Activated CD8-positive, alpha-beta memory T cell treated with anti-CD3 and anti-CD28 coated beads for 1 hour (primary cell): ENCODE measurements at regions not wholly inside any gene's neighbourhood (a gene's known extent, or its start where the extent isn't known, plus 50 kb on each side); places are given as distances from the start of the nearest gene placed in this dataset.

Experiments used
- DNase-seq, 2 donors: peaks; one replicate each; pipeline ENCODE4 v3.0.0-alpha.2; 2020; ENCODE audit warnings: low read depth in 1 of 2; ENCODE audit errors: extremely low read depth in 1 of 2

DNA sequence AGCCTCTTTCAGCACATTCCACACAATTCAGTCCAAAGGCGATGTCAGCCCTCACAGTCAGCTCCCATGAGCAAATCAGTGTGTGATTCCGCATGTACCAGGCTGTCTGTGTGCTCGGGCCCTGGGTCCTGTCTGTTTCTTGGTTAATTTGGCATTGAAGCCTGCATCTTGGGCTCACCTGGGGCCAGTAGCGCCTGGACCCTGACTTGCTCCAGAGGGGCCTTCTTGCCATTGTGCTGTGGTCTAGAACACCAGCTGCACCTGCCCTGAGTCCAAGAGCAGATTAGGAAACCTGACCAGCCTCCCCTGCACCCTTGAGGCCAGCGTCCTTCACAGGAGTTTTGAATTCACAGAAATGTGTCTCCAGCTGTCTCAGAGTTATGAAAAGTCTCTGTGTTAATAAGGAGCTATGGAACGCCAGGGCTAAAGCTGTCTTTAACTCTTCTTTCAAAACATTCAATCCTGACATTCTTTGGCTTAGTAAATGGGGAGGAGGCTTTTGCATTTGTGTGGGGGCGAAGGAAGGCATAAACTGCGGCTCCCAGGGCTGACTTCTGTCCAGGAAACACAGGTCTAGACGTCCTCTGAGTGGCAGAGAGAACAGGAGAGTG is 102.2 kb downstream of the ARF6 start:
- DNase-seq: no peak

DNA sequence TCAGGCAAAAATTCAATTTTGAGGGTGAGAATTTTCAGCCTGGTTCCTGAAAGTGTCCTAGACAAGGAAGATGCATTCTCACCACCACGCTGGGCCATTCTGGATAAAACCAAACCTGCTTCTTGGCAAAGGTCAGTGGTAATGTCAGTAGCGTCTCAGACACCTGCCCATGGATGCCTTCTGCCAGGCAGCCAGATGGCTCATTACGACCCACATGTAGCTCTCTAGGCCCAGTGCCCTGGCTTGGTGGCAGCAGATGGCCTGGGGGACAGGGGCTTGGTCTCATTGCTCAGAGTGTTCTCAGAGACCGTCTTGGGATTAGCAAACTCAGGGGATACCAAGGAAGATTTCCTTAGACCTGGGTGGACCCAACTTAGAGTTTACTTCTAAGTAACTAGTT is 105.1 kb downstream of the ARF6 start:
- DNase-seq: no peak

DNA sequence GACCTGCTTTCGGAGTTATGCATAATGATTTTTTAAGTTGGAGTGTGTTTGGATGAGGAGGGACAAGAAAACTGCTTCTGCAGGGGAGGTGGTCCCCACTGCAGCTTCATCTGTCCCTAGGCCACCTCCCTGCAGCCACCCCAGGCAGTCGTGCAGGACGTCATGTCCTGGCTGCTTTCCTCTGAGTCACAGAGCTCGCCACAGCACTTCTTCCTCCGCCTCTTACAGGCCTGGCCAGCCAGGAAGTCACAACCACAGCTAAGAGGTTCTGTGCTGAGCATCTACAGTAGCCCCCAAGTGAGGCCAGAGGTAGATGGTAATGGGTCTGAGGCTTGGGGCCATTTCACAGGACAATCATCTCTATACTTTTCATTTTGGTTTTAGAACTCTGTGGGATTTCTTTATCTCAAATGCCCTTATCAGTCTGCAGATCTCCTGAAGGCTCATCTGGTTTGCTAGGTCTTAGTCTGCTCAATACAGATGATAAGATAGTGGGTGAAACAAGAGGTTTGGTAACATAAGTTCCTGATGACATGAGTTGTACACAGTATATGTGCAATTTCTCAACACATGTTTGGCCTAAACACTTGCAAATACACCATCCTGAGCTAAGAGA is 106.4 kb downstream of the ARF6 start:
- DNase-seq: peak; percentile 43 to 46

DNA sequence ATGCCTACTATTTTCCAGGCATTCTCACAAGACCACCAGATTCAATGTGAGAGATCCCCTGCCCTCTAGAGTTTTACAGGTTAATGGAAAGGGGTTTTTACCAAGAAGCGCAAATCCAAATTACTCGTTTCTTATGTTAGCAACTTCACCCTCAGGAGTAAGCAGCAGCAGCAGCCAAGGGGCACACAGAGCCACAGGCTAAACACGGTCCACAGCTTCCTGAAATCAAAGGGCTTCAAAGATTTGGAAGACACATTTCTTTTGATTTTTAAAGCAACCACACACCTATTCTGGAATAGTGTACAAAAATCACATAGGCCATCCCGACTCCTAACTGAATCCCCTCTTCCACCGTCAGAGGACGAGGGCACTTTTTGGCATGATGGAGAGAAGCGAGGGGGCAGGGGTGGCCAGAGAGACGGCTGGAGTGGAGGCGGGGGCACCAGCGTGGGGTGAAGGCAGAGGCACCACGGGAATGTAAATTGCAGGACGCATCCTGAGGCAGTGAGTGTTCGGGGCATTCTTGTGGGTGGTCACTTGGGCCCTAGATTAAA is 107.0 kb downstream of the ARF6 start:
- no peak for DNase-seq

DNA sequence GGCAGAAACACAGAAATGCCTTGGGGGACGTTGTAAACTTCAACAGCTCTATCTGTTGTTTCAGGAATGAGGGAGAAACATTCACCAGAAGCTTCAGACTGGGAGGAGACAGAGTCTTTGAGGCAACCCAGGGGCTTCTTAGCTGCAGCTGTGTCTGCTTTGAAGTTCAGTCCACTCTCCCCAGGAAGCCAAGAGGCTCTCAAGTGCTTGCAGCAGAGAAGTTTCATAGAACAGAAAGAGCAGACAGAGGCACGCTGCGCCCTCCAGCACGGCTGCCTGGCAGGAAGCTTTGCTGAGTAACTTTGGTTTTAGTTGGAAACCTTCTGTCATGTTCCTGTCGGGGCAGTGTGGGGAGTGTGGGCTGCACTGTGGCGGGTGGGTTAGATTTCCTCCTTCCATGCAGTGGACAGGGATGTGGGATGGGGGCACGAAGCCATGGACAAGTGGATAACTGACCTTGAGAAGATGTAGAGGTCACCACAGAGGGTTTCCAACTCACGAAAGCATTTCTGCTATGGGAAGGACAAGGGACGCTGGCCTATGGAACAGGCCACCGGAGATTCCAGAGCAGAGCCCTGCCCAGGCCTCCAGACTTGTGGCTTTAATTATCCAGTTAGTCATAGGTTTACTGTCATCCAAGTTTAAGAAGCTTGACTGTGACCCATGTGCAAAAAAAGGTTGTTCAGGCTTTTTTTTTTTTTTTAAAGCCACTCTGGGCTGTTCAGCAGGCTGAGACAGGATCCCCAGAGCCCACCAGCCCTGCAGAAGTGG is 107.7 kb downstream of the ARF6 start:
- peak; percentile 51 to 60 for DNase-seq

DNA sequence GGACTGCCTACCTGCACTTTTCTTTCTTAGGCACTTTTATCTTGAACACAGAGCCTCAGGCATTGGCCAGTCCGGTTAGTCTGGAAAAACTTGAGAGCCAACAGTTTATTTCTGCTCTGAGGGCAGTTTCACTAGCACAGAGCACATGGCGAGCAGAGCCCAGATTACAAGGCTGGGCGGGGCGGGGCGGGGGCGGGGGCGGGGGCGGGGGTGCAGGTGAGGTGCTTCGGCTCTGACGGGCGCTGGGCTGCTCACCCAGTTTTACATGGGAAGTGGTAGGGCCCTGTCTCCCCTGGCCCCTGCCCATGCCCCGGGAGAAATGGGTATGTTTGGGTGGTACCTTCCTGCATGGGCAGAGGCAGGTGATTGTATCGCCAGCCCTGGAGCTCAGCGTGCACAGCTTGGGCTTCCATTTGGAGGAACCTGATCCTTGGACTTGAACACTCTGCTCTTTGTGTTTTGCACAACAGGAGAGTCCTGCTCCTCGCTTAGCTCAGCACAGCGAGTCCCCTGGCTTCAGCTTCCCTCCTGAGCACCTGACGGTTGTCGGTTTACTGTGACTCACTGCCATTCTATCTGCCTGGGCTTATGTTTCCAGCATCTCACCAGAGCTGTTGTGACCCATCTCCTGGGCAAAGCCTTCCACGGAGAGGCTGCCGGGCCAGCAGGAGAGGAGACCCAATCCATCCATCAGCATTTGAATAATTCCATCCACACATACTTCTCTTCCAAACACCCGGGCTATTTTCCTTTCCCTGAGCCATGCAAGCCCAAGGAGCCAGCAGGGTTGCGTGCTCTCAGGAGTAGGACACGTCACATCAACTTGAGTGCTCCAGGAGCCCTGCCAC is 108.5 kb downstream of the ARF6 start:
- peak; percentile 44 to 55 for DNase-seq

DNA sequence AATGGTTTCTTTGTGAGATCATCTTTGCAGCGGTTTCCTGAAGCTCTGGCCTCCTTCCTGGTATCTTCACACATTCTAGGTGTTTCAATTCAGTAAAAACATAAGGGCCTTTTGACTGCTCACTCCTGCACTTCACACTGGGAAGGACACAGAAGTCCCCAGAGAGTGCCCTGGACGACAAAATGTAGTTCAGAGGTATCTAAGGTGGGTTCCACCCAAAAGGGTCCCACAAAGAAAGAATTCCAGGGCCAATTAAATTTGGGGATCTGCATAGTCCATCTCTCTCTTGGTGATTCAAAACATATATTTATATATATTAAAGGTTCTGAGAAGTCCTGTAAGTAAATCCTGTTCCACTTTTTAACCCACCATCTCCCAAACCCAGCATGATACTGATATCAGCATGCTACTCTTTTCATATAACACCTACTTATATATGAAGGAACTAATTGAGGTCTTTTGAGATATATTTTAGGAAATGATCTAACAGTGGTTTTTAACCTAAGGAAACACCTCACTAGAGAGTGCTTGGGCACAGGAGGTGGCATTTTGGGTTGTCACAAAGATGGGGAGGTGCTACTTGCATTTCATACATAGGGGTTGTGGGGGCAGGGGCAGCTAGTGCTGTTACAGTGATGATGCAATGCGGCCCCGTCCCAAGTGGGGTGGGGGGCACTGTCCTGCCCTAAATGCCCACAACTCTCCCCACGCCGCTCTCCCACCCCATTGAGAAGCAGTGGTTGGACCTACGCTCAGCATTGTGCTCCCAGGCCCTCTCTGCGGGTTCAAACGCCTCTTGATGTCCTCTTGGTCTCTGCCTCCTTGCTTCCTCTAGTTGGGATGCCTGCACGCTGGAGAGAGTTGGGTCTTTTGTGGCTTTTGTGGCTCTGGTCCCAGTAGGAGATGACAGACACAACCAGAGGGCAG is 109.4 kb downstream of the ARF6 start:
- peak; percentile 29 to 46 for DNase-seq

DNA sequence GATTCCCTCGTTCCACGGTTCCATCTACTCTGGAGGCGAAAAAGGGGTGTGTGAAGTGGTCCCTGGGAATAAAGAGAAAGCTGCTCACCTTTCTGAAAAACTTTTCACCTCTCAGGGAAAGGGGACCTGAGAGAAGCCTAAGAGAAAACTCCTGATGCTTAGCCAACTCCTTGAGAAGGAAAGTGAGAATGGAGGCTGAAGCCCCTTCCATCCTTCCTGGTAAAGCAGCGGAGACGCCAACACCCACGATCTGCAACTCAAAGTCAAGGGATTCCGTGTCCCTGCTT is 110.0 kb downstream of the ARF6 start:
- no peak for DNase-seq

DNA sequence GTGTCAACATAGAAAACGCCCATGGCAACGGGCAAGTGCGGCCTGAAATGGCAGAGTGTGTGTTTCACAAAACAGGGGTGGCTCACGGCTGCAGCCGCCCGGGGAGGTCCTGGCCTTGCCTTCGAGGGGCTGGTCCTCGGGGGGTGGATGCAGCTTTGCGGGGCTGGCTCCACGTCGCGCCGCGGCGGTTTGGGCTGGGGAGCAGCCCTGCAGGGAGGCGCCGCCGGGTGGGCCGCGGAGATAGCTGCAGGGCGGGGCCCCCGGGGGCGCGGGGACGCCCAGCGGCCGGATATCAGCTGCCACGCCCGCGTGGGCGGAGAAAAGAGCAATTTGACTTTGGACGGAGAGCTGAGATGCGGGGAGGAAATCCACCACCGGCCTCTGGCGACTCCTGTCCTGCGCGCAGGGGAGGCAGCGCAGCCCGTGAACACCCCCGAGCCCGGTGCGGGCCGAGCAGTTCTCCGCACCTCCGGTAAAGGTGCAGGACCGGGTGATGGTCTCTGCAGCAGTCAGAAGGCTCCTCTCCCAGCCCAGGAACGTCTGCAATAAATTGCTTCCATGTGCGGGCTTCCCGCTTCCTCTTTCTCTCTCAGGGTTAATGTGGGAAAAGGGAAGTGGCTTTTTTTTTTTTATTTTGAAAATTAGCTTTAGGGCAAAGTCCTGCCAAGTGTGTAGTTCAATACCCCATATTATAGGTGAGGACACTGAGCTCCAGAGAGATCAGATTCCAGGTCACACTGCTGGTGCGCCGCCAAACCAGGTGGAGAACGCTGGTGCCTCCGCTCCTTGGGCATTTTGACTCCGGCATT is 110.5 kb downstream of the ARF6 start:
- DNase-seq: peak; percentile 44 to 69

DNA sequence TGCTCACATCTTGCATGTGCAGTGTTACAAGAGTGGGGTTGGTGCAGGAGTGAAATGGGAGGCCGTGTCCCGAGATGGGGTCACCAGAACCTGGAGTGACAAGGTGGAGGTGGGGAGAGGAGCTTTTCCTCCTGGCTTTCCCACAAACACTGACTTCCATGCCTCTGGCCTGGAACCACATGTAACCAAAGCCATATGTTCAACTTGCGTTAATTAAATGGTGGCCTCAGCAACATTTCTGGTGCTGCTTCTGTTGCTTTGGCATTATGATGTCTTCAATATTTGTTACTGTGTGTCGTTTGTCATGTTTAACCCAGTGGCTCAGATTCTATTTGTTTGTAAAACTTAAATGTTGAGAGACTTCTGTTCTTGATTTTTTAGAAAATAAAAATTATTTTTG is 110.2 kb downstream of the VCPKMT start:
- no peak for DNase-seq

DNA sequence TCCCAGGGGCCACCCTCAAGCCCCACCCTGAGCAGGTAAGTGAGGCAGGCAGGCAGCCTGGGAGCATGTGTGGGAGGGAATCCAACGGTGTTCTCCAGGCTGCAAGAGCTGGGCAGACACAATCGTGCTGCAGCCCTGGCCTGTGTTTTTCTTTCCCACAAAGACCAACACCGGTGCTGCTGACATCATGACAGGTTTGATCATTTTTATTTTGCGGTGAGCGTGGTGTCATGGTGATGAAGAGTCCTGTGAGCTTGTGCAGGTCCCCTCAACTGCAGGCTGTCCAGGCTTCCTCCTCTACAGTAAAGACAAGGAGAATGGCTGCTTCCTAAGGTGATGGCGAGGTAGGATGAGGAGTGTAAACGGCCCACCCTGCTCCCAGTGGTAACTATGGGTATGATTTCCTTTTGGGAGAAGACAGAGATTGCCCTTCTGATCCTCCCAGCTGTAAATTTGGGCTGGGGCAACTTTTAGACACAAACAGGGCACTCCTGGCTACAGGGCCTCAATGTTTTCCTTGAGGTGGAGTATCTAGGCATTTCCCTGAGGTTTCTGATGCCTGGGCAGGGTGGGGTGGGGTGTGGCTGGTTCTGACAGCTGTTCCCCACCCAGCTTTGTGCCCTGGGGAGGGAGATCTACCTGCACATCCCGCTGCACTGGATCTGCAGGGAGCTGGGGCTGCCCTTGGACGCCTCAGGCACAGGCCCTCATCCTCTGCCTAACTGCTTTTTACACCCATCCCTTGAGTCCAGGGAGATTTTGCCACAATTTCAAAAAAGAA is 109.1 kb downstream of the VCPKMT start:
- DNase-seq: no peak

DNA sequence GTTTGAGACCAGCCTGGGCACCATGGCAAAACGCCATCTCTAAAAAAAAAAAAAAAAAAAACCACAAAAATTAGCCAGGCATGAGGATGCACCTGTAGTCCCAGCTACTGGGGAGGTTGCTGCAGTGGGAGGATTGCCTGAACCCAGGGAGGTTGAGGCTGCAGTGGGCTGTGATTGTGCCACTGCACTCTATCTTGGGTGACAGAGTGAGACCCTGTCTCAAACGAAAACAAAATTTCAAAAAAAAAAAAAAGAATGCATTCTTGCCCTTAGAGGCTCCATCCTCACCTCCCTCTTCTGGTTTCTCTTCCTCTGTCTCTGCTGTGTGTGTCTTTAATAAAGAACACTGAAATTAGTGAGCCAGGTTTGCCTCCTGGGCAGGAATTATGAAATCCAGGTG is 107.8 kb downstream of the VCPKMT start:
- DNase-seq: no peak

DNA sequence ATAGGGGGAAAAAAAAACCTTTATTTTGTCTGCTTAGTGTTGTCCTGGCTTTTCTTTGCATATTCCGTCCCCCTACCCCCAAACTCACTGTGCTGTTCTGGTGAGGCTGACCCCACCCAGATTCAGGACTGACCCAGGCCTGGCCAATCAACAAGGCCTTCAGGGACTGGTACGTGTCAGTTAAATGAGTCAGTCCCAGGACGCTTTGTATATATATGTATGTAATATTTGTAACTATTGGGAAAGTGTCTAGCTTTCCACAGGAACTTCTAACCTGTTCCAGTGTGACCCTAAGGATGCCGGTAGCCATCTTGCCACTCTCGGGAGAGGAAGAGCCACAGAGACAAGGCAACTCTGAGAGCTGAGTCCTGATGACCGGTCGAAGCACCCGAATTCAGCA is 107.4 kb downstream of the VCPKMT start:
- DNase-seq: no peak

DNA sequence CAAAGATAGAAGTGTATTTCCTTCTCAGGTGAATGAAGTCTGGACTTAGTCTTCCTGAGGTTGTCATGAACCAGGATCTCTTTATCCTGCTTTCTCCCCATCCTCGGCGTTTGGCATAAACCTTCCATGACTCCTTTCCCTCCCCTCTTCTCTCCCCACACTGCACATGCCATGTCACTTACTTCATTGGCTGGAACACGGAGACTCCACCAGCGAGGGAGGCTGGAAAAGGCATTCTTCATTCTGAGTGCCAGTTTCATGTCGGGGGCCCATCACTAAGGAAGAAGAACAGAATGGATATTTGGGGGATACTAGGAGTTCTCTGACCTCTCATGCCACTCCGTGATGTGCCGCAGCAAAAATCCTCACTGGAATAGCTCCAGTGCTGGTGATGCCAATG is 105.6 kb downstream of the VCPKMT start:
- no peak for DNase-seq

DNA sequence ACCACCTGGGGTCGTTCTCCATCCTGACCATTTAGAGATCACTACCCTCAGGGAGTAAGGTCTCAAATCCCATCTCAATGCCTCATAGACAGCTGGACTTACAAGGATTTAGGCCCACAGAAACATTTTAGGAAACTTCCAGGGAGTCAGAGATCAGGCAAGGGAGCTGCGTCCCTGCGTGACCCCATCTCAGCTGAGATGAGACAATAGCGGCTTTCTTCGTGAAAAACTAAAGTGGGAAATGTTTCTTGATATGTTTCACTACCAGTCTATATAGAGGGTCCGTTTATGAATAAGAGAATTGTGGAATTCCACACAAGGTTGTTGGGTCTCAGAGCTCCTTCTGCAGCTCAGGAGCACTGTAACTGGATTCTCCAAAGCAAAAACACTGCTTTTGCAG is 105.1 kb downstream of the VCPKMT start:
- DNase-seq: no peak

DNA sequence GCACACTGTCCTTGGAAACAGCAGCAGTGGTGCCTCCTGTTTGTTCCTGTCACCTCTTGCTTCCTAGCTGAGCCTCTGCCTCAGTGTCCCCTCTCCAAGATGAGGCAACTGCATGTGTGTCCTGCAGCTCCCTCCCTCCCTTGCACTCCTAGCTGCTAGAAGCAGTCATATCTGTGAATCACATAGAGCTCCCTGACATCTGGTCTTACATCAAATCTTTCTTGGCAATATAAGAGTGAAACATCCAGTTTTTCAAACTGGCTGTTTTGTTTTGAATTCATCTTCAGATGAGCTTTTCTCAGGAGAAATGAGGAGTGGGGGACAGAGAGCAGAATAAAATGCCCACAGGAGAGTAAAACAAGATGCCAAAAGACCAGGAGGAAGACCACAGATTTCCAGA is 103.7 kb downstream of the VCPKMT start:
- no peak for DNase-seq

DNA sequence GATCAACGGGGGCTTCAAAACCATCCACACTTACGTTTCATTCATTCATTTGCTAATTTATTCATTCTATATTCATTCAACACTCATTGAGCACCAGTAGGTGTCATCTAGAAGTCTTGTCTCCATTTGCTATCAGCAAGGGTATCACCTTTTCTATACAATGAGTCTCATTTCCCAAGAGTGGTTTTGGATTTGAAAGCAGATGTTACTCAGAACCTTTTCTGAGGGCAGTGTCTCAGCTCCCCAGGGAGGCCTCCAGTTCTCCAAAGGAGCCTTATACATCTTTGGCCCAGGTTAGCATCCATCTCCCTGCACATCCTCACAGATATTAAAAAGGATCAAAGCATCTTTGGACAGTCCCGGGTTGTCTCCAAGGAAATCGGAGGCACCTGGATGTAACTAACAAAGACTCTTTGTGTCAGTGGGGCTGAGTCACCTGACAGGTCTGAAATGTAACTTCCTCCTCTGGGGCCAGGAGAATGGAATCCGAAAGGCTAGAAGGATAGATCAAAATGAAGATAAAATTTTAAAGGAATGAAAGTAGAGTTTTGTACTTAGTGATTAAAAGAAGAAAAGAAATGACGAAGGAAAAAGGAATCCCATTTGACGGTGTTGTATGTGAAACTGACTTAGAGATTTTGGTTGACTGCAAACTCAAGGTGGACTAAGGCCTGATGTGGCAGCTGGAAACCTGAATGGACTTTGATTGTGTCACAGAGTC is 103.0 kb downstream of the VCPKMT start:
- no peak for DNase-seq

DNA sequence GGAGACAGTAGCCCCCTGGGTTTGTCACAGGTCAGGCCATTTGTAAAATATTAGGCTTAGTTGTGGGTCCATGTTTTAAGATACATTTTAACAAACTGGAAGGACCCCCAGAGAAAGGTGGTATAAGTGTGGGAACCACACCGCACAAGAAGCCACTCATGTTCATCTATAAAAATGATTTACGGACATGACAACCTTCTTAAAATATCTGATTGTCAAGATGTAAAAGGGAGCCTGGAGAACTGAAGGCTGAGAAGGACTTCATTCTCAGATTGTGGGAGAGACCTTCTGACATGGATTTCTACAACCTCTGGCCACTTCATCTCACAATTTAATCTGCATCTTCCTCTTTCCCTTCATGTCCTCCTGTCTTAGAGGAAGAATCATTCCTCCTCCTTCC is 102.4 kb downstream of the VCPKMT start:
- DNase-seq: no peak
